HL-60 (cell line): ENCODE measurements at regions not wholly inside any gene's neighbourhood (a gene's known extent, or its start where the extent isn't known, plus 50 kb on each side); places are given as distances from the start of the nearest gene placed in this dataset.

Experiments
- CTCF ChIP-seq: IDR thresholded peaks from one replicate; pipeline ENCODE4 v1.5.1; 2011; ENCODE audit warnings: low read length, control low read depth, inconsistent platforms; ENCODE audit not compliant: insufficient read depth
- POLR2AphosphoS5 ChIP-seq: IDR thresholded peaks from 2 replicates; pipeline ENCODE4 v1.6.1; 2012; ENCODE audit warnings: low read depth
- REST ChIP-seq: IDR thresholded peaks from 2 replicates; pipeline ENCODE4 v1.6.1; 2012; ENCODE audit warnings: low read depth; ENCODE audit not compliant: insufficient replicate concordance

- no peak for TF ChIP-seq CTCF
- TF ChIP-seq REST: no peak
- TF ChIP-seq POLR2AphosphoS5: no peak
Observed at GRCh38 chr1:4495809-4496208, 158.6 kb upstream of the AJAP1 start.
